NB4 (cell line): ENCODE measurements at regions not wholly inside any gene's neighbourhood (a gene's known extent, or its start where the extent isn't known, plus 50 kb on each side); places are given as distances from the start of the nearest gene placed in this dataset.

ENCODE experiments used
- CTCF ChIP-seq: IDR thresholded peaks from one replicate; pipeline ENCODE4 v1.5.1; 2012; ENCODE audit warnings: low read depth, low read length
- MYC ChIP-seq: IDR thresholded peaks from 2 replicates; pipeline ENCODE4 v1.6.1; 2011; ENCODE audit warnings: low read depth, low read length
- POLR2A ChIP-seq: IDR thresholded peaks from 2 replicates; pipeline ENCODE4 v1.6.1; 2011; ENCODE audit warnings: mild to moderate bottlenecking; ENCODE audit not compliant: insufficient read length; ENCODE audit errors: extremely low read depth

DNA sequence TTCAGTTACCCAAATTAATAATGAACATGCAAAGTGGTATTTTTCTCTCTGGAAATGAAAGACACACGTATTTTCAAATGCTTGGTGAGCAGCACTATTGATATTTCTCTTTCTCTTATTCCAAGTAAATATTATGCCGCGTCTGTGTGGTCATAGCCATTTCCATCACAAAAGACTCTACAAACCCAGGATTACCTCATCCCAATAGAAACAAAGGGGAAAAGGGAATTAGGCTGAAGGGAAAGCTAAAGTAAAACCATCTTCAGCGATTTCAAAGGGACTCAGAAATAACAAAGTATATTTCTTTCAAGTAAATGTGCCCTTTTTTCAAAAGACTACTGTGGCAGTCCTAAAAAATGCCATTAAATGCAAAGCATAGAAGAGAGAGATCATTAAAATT, 62.0 kb upstream of the FST start:
- TF ChIP-seq CTCF, result no peak
- TF ChIP-seq MYC, result no peak
- no peak for TF ChIP-seq POLR2A
